ENCODE measurements at regions not wholly inside any gene's neighbourhood (a gene's known extent, or its start where the extent isn't known, plus 50 kb on each side); places are given as distances from the start of the nearest gene placed in this dataset.
"Not testable (repeated sequence)": the region's sequence is repeated elsewhere in the genome, so short reads cannot be mapped to it uniquely, and the experiment has no call there.

- no peaks in the 10 kb centered on the region for H3K36me3 ChIP-seq (ENCODE audit: control insufficient read depth, insufficient read depth, low read length)
- no peak overlapping the region for H3K27ac ChIP-seq (ENCODE audit: low read length)
- H3K27me3 ChIP-seq (ENCODE audit: control insufficient read depth, insufficient read depth, low read length): no peaks in the 10 kb centered on the region
- H3K4me3 ChIP-seq (ENCODE audit: low read length): no peak overlapping the region
- H3K4me1 ChIP-seq (ENCODE audit: control insufficient read depth, insufficient read depth, low read length): no peaks in the 10 kb centered on the region
- no peaks in the 10 kb centered on the region for H3K9me3 ChIP-seq (replicated peaks; ENCODE audit: control insufficient read depth, low read depth, low read length)
- DNase-seq: no peak
- 85% methylated on average over 2 of the region's 4 CpGs for WGBS (ENCODE audit: insufficient coverage)
These were observed 147.9 kb downstream of the HAO1 start for GRCh38 chr20:7792150-7792869.

- Histone ChIP-seq H3K4me1 (ENCODE audit: control insufficient read depth, insufficient read depth, low read length) (no peaks in the 10 kb centered on the region), H3K27ac (ENCODE audit: low read length) (no peak overlapping the region), H3K4me3 (ENCODE audit: low read length) (no peak overlapping the region), H3K27me3 (ENCODE audit: control insufficient read depth, insufficient read depth, low read length) (no peaks in the 10 kb centered on the region), H3K36me3 (ENCODE audit: control insufficient read depth, insufficient read depth, low read length) (no peaks in the 10 kb centered on the region), H3K9me3 (replicated peaks; ENCODE audit: control insufficient read depth, low read depth, low read length) (peaks cover 6% of the 10 kb centered on the region)
- DNase-seq: no peak
These were observed 142.1 kb downstream of the HAO1 start for GRCh38 chr20:7798176-7798575.

GRCh38 chr20:7799862-7800261 lies 140.4 kb downstream of the HAO1 start:
- Histone ChIP-seq H3K4me3 (ENCODE audit: low read length) (no peak overlapping the region), H3K27me3 (ENCODE audit: control insufficient read depth, insufficient read depth, low read length) (no peaks in the 10 kb centered on the region), H3K36me3 (ENCODE audit: control insufficient read depth, insufficient read depth, low read length) (no peaks in the 10 kb centered on the region), H3K9me3 (replicated peaks; ENCODE audit: control insufficient read depth, low read depth, low read length) (peaks cover 6% of the 10 kb centered on the region), H3K27ac (ENCODE audit: low read length) (no peak overlapping the region), H3K4me1 (ENCODE audit: control insufficient read depth, insufficient read depth, low read length) (no peaks in the 10 kb centered on the region)
- 38% methylated on average over 1 of the region's 1 CpG for WGBS (ENCODE audit: insufficient coverage)
- DNase-seq: no peak

GRCh38 chr20:7803411-7804151 lies 136.7 kb downstream of the HAO1 start:
- H3K9me3 ChIP-seq (replicated peaks; ENCODE audit: control insufficient read depth, low read depth, low read length); H3K27me3 ChIP-seq (ENCODE audit: control insufficient read depth, insufficient read depth, low read length); H3K36me3 ChIP-seq (ENCODE audit: control insufficient read depth, insufficient read depth, low read length); H3K4me3 ChIP-seq (ENCODE audit: low read length); DNase-seq; H3K4me1 ChIP-seq (ENCODE audit: control insufficient read depth, insufficient read depth, low read length); H3K27ac ChIP-seq (ENCODE audit: low read length): not testable (repeated sequence)
- WGBS (ENCODE audit: insufficient coverage): 72% methylated on average over 51 of the region's 52 CpGs

- Histone ChIP-seq H3K27ac (ENCODE audit: low read length) (no peak overlapping the region), H3K27me3 (ENCODE audit: control insufficient read depth, insufficient read depth, low read length) (no peaks in the 10 kb centered on the region), H3K4me1 (ENCODE audit: control insufficient read depth, insufficient read depth, low read length) (no peaks in the 10 kb centered on the region), H3K36me3 (ENCODE audit: control insufficient read depth, insufficient read depth, low read length) (no peaks in the 10 kb centered on the region), H3K9me3 (replicated peaks; ENCODE audit: control insufficient read depth, low read depth, low read length) (peaks cover 4% of the 10 kb centered on the region), H3K4me3 (ENCODE audit: low read length) (no peak overlapping the region)
- 90% methylated on average over 3 of the region's 4 CpGs for WGBS (ENCODE audit: insufficient coverage)
- no peak for DNase-seq
These were observed 133.4 kb downstream of the HAO1 start for GRCh38 chr20:7806831-7807230.

GRCh38 chr20:7817286-7817685 lies 123.0 kb downstream of the HAO1 start:
- no CpG with 5 or more reads among the region's 1 CpG for WGBS (ENCODE audit: insufficient coverage)
- Histone ChIP-seq H3K36me3 (ENCODE audit: control insufficient read depth, insufficient read depth, low read length) (no peaks in the 10 kb centered on the region), H3K4me1 (ENCODE audit: control insufficient read depth, insufficient read depth, low read length) (no peaks in the 10 kb centered on the region), H3K4me3 (ENCODE audit: low read length) (no peak overlapping the region), H3K27me3 (ENCODE audit: control insufficient read depth, insufficient read depth, low read length) (no peaks in the 10 kb centered on the region), H3K27ac (ENCODE audit: low read length) (no peak overlapping the region), H3K9me3 (replicated peaks; ENCODE audit: control insufficient read depth, low read depth, low read length) (peaks cover 2% of the 10 kb centered on the region)
- no peak for DNase-seq

- no CpG with 5 or more reads among the region's 1 CpG for WGBS (ENCODE audit: insufficient coverage)
- Histone ChIP-seq H3K36me3 (ENCODE audit: control insufficient read depth, insufficient read depth, low read length) (no peaks in the 10 kb centered on the region), H3K4me3 (ENCODE audit: low read length) (no peak overlapping the region), H3K4me1 (ENCODE audit: control insufficient read depth, insufficient read depth, low read length) (no peaks in the 10 kb centered on the region), H3K27ac (ENCODE audit: low read length) (no peak overlapping the region), H3K27me3 (ENCODE audit: control insufficient read depth, insufficient read depth, low read length) (no peaks in the 10 kb centered on the region), H3K9me3 (replicated peaks; ENCODE audit: control insufficient read depth, low read depth, low read length) (peaks cover 4% of the 10 kb centered on the region)
- no peak for DNase-seq
These were observed 121.8 kb downstream of the HAO1 start for GRCh38 chr20:7818477-7818876.

GRCh38 chr20:7820897-7821296 lies 119.4 kb downstream of the HAO1 start:
- no peak overlapping the region for H3K27ac ChIP-seq (ENCODE audit: low read length)
- no peaks in the 10 kb centered on the region for H3K27me3 ChIP-seq (ENCODE audit: control insufficient read depth, insufficient read depth, low read length)
- H3K36me3 ChIP-seq (ENCODE audit: control insufficient read depth, insufficient read depth, low read length): no peaks in the 10 kb centered on the region
- H3K4me1 ChIP-seq (ENCODE audit: control insufficient read depth, insufficient read depth, low read length): no peaks in the 10 kb centered on the region
- H3K4me3 ChIP-seq (ENCODE audit: low read length): no peak overlapping the region
- DNase-seq: no peak
- WGBS (ENCODE audit: insufficient coverage): no CpG with 5 or more reads among the region's 4 CpGs
- peaks cover 4% of the 10 kb centered on the region for H3K9me3 ChIP-seq (replicated peaks; ENCODE audit: control insufficient read depth, low read depth, low read length)

GRCh38 chr20:7822772-7823171 lies 117.5 kb downstream of the HAO1 start:
- H3K9me3 ChIP-seq (replicated peaks; ENCODE audit: control insufficient read depth, low read depth, low read length): peaks cover 4% of the 10 kb centered on the region
- H3K36me3 ChIP-seq (ENCODE audit: control insufficient read depth, insufficient read depth, low read length): no peaks in the 10 kb centered on the region
- no peaks in the 10 kb centered on the region for H3K4me1 ChIP-seq (ENCODE audit: control insufficient read depth, insufficient read depth, low read length)
- no peak overlapping the region for H3K4me3 ChIP-seq (ENCODE audit: low read length)
- no peak overlapping the region for H3K27ac ChIP-seq (ENCODE audit: low read length)
- WGBS (ENCODE audit: insufficient coverage): no CpG with 5 or more reads among the region's 2 CpGs
- no peak for DNase-seq
- no peaks in the 10 kb centered on the region for H3K27me3 ChIP-seq (ENCODE audit: control insufficient read depth, insufficient read depth, low read length)

GRCh38 chr20:7828437-7828836 lies 111.8 kb downstream of the HAO1 start:
- WGBS (ENCODE audit: insufficient coverage): 73% methylated on average over 1 of the region's 2 CpGs
- peak; percentile 40 for DNase-seq

More at GRCh38 chr20:7828437-7828836, 111.8 kb downstream of the HAO1 start:
- H3K36me3 ChIP-seq (ENCODE audit: control insufficient read depth, insufficient read depth, low read length): no peaks in the 10 kb centered on the region
- H3K9me3 ChIP-seq (replicated peaks; ENCODE audit: control insufficient read depth, low read depth, low read length): no peaks in the 10 kb centered on the region
- no peak overlapping the region for H3K27ac ChIP-seq (ENCODE audit: low read length)
- no peaks in the 10 kb centered on the region for H3K27me3 ChIP-seq (ENCODE audit: control insufficient read depth, insufficient read depth, low read length)
- no peaks in the 10 kb centered on the region for H3K4me1 ChIP-seq (ENCODE audit: control insufficient read depth, insufficient read depth, low read length)
- H3K4me3 ChIP-seq (ENCODE audit: low read length): no peak overlapping the region
